ENCODE measurements at regions not wholly inside any gene's neighbourhood (a gene's known extent, or its start where the extent isn't known, plus 50 kb on each side); places are given as distances from the start of the nearest gene placed in this dataset.
A peak's percentile ranks its signal among the peaks of the same experiment; 100 is the strongest.

GRCh38 chr3:51588724-51589123 lies 50.2 kb downstream of the RAD54L2 start:
- ChIA-PET CTCF (interaction anchor here (1.1 kb wide), 1 partner anchor 93 kb away, joined by 5 read pairs; no protein-coding TSS in a partner anchor), POLR2A (interaction anchor here (0.7 kb wide), 1 partner anchor 90 kb away, joined by 3 read pairs; no protein-coding TSS in a partner anchor)
- Histone ChIP-seq H3K4me1 (ENCODE audit: control insufficient read depth, insufficient read depth, low read length) (no peaks in the 10 kb centered on the region), H3K9me3 (ENCODE audit: control insufficient read depth, insufficient read depth, low read depth, low read length) (no peaks in the 10 kb centered on the region), H3K4me3 (ENCODE audit: low read depth, low read length) (no peak overlapping the region), H3K36me3 (ENCODE audit: control insufficient read depth in 2 of 2, insufficient read depth in 1 of 2, low read length in 2 of 2) (peaks cover 3 to 21% of the 10 kb centered on the region in 2 experiments; a peak in 2 of 3 replicates), H3K27ac (ENCODE audit: extremely low read depth, low read depth, low read length) (no peak overlapping the region)
- TF ChIP-seq ZSCAN16 (tag by site-specific recombination; IDR thresholded peaks at IDR 0.05) (no peak), ZNF169 (tag by site-specific recombination; IDR thresholded peaks at IDR 0.05) (no peak), ZNF366 (tag by site-specific recombination; conservative IDR thresholded peaks at IDR 0.05) (no peak), IKZF3 (tag by site-specific recombination; IDR thresholded peaks at IDR 0.05) (no peak), REPIN1 (tag by site-specific recombination; IDR thresholded peaks at IDR 0.05; ENCODE audit: low read depth) (no peak), SCRT1 (tag by site-specific recombination; IDR thresholded peaks at IDR 0.05; ENCODE audit: borderline replicate concordance) (no peak), ZNF140 (tag by site-specific recombination; IDR thresholded peaks at IDR 0.05) (no peak), ZNF561 (tag by site-specific recombination; IDR thresholded peaks at IDR 0.05; ENCODE audit: borderline replicate concordance) (no peak), ZNF221 (tag by site-specific recombination; IDR thresholded peaks at IDR 0.05; ENCODE audit: borderline replicate concordance) (no peak), ZNF19 (tag by site-specific recombination; IDR thresholded peaks at IDR 0.05; ENCODE audit: low read depth) (no peak), ZNF658 (tag by site-specific recombination; IDR thresholded peaks at IDR 0.05) (no peak), ZNF280D (tag by site-specific recombination; IDR thresholded peaks at IDR 0.05) (no peak)

GRCh38 chr3:51591231-51591630 lies 52.7 kb downstream of the RAD54L2 start:
- no peaks in the 10 kb centered on the region for H3K4me1 ChIP-seq (ENCODE audit: control insufficient read depth, insufficient read depth, low read length)
- H3K36me3 ChIP-seq (ENCODE audit: control insufficient read depth in 2 of 2, insufficient read depth in 1 of 2, low read length in 2 of 2) = peaks cover 3 to 28% of the 10 kb centered on the region in 2 experiments; a peak in 2 of 3 replicates
- H3K27ac ChIP-seq (ENCODE audit: extremely low read depth, low read depth, low read length) = no peak overlapping the region
- ChIA-PET POLR2A (interaction anchor here (1.2 kb wide), 1 partner anchor 9 kb away, joined by 3 read pairs; no protein-coding TSS in a partner anchor), CTCF (interaction anchor here (0.7 to 1.7 kb wide), 2 partner anchors 91 to 185 kb away, joined by 3 read pairs; no protein-coding TSS in a partner anchor)
- TF ChIP-seq ZNF354C (tag by site-specific recombination; IDR thresholded peaks at IDR 0.05; ENCODE audit: borderline replicate concordance, low read depth) (no peak), GLIS1 (tag by site-specific recombination; IDR thresholded peaks at IDR 0.05) (peak; percentile 45; the same call in 1 of the 2 replicates), PRDM6 (tag by site-specific recombination; IDR thresholded peaks at IDR 0.05) (peak; percentile 52)
- H3K9me3 ChIP-seq (ENCODE audit: control insufficient read depth, insufficient read depth, low read depth, low read length) = no peaks in the 10 kb centered on the region
- H3K4me3 ChIP-seq (ENCODE audit: low read depth, low read length) = no peak overlapping the region

- Histone ChIP-seq H3K4me1 (ENCODE audit: control insufficient read depth, insufficient read depth, low read length) (no peaks in the 10 kb centered on the region), H3K27ac (ENCODE audit: extremely low read depth, low read depth, low read length) (no peak overlapping the region), H3K4me3 (ENCODE audit: low read depth, low read length) (no peak overlapping the region), H3K36me3 (ENCODE audit: control insufficient read depth in 2 of 2, insufficient read depth in 1 of 2, low read length in 2 of 2) (peaks cover 3 to 26% of the 10 kb centered on the region in 2 experiments; a peak in 2 of 3 replicates), H3K9me3 (ENCODE audit: control insufficient read depth, insufficient read depth, low read depth, low read length) (no peaks in the 10 kb centered on the region)
- ChIA-PET CTCF (no interaction called here), POLR2A (interaction anchor here (1.4 kb wide), 1 partner anchor 94 kb away, joined by 7 read pairs; the partner anchor contains the start of gene DCAF1)
- TF ChIP-seq KLF9 (tag by site-specific recombination; IDR thresholded peaks at IDR 0.05; ENCODE audit: low read depth) (no peak), ZNF501 (tag by site-specific recombination; IDR thresholded peaks at IDR 0.05) (no peak), ZBTB49 (tag by site-specific recombination; IDR thresholded peaks at IDR 0.05; ENCODE audit: low read depth) (no peak), ZBTB8A (tag by site-specific recombination; IDR thresholded peaks at IDR 0.05) (no peak), ZNF645 (tag by site-specific recombination; IDR thresholded peaks at IDR 0.05) (no peak), ZNF560 (tag by site-specific recombination; IDR thresholded peaks at IDR 0.05; ENCODE audit: borderline replicate concordance) (no peak), ZNF768 (tag by site-specific recombination; IDR thresholded peaks at IDR 0.05) (no peak), ZNF23 (tag by site-specific recombination; IDR thresholded peaks at IDR 0.05; ENCODE audit: borderline replicate concordance) (no peak), ZNF660 (tag by site-specific recombination; IDR thresholded peaks at IDR 0.05) (no peak), ZBTB48 (tag by site-specific recombination; IDR thresholded peaks at IDR 0.05) (no peak)
Observed at GRCh38 chr3:51593697-51594096, 55.2 kb downstream of the RAD54L2 start.
